ENCODE measurements at regions not wholly inside any gene's neighbourhood (a gene's known extent, or its start where the extent isn't known, plus 50 kb on each side); places are given as distances from the start of the nearest gene placed in this dataset.

DNA sequence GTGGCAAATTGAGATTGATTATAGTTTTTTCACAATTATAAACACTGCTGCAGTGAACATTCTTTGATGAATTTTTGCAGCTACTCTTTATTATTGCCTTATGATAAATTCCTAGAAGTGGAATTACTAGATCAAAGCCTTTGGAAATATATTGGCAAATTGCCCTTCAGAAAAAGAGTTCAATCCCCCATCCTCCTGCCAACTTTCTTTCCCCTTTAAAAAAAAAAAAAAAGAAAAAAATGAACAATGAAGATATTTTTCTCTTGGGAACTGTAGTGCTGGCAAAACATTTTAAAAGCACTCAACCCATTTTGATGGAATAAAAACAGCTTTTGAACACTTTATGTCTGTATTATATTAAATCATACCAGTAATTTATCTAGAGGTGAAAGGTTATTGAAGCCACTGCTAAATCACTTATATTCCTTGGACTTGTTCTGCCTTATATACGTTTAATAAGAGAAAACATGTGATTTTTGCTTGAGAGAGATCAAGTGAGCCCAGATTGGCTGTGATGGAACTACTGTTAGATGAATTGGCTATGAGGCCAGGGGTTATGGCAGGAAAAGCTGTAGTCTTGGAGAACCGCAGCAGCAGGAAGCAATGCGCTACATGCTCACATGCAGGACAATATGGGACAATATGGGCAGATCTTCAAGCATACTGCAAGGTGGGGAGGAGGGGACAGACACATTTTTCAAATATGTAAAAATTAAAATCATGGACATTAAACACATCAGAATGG is 212.8 kb upstream of the C2CD4B start:
- Mint-ChIP-seq H3K27ac (ENCODE audit: unreplicated experiment) (no peak overlapping the region), H3K4me3 (ENCODE audit: unreplicated experiment) (no peak overlapping the region), H3K9me3 (ENCODE audit: unreplicated experiment) (no peaks in the 10 kb centered on the region), H3K4me1 (ENCODE audit: unreplicated experiment) (no peaks in the 10 kb centered on the region), H3K27me3 (ENCODE audit: unreplicated experiment) (peaks cover 38% of the 10 kb centered on the region), H3K36me3 (ENCODE audit: unreplicated experiment) (no peaks in the 10 kb centered on the region)
- TF ChIP-seq CTCF (IDR thresholded peaks at IDR 0.05): no peak
- no peak for DNase-seq (ENCODE audit: extremely low spot score, unreplicated experiment)

DNA sequence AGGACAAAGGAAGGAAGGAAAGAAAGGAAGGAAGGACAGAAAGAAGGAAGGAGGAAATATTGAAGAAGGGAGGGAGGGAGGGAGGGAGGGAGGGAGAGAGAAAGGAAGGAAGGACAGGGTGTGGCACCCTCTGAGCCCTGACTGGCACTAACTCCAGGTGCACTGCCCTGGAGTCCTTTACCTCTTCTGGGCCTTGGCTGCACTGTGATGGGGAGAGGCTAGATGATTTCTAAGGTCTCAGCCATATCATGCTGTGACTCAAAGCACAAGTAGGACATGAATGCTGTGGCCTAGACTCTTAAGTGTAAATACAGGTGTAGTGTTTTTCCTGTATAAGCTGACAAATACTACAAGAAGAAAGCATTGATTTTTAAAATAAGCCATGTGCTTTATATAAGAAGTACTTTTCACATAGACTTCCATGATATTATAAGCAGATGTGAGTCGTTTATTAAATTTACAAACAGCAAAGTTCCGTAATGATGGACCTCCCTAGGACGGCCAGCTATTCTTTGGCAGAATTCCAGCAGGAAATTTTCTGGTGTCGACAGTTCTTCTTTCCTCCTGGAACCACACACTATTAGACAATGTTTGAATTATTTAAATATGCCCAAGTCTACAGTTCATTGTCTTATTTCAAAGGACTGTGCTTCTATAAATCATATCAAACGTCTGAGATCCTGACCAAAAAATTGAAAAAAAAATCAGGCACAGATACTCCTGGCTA is 213.8 kb upstream of the C2CD4B start:
- no peaks in the 10 kb centered on the region for H3K36me3 Mint-ChIP-seq (ENCODE audit: unreplicated experiment)
- no peaks in the 10 kb centered on the region for H3K9me3 Mint-ChIP-seq (ENCODE audit: unreplicated experiment)
- H3K4me3 Mint-ChIP-seq (ENCODE audit: unreplicated experiment): no peak overlapping the region
- H3K27me3 Mint-ChIP-seq (ENCODE audit: unreplicated experiment): peaks cover 45% of the 10 kb centered on the region
- no peak overlapping the region for H3K27ac Mint-ChIP-seq (ENCODE audit: unreplicated experiment)
- DNase-seq (ENCODE audit: extremely low spot score, unreplicated experiment): no peak
- no peaks in the 10 kb centered on the region for H3K4me1 Mint-ChIP-seq (ENCODE audit: unreplicated experiment)
- no peak for TF ChIP-seq CTCF (IDR thresholded peaks at IDR 0.05)

DNA sequence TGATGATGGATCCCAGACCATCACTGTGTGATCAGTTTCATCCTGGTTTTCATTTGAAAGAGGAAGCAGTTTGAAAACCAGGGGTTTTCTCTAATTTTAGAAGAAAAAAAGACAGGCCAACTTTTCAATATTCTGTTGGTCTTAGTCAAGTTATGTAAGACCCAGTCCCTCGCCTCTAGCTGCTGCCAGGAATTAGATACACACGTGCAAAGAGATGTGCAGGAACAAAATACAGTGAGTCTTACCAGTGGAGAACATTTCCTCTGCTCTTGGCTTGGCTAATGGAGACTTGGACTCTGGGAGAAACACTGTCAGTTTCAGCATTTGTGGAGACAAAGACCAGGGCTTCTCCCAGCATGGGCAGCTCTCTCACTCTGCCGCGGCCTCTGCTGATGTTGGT is 214.9 kb upstream of the C2CD4B start:
- peaks cover 47% of the 10 kb centered on the region for H3K27me3 Mint-ChIP-seq (ENCODE audit: unreplicated experiment)
- H3K36me3 Mint-ChIP-seq (ENCODE audit: unreplicated experiment): no peaks in the 10 kb centered on the region
- no peak for TF ChIP-seq CTCF (IDR thresholded peaks at IDR 0.05)
- no peak overlapping the region for H3K27ac Mint-ChIP-seq (ENCODE audit: unreplicated experiment)
- no peak overlapping the region for H3K4me3 Mint-ChIP-seq (ENCODE audit: unreplicated experiment)
- no peaks in the 10 kb centered on the region for H3K4me1 Mint-ChIP-seq (ENCODE audit: unreplicated experiment)
- no peak for DNase-seq (ENCODE audit: extremely low spot score, unreplicated experiment)
- H3K9me3 Mint-ChIP-seq (ENCODE audit: unreplicated experiment): no peaks in the 10 kb centered on the region

- Mint-ChIP-seq H3K36me3 (ENCODE audit: unreplicated experiment) (no peaks in the 10 kb centered on the region), H3K27me3 (ENCODE audit: unreplicated experiment) (peaks cover 51% of the 10 kb centered on the region), H3K4me3 (ENCODE audit: unreplicated experiment) (no peak overlapping the region), H3K4me1 (ENCODE audit: unreplicated experiment) (no peaks in the 10 kb centered on the region), H3K27ac (ENCODE audit: unreplicated experiment) (no peak overlapping the region), H3K9me3 (ENCODE audit: unreplicated experiment) (no peaks in the 10 kb centered on the region)
- no peak for DNase-seq (ENCODE audit: extremely low spot score, unreplicated experiment)
- no peak for TF ChIP-seq CTCF (IDR thresholded peaks at IDR 0.05)
Measured at GRCh38 chr15:62382046-62382445, 217.0 kb upstream of the C2CD4B start.

Data from osteocyte (in vitro differentiated cells).